GM21423 (cell line): ENCODE measurements at regions not wholly inside any gene's neighbourhood (a gene's known extent, or its start where the extent isn't known, plus 50 kb on each side); places are given as distances from the start of the nearest gene placed in this dataset.
"Not testable (repeated sequence)": the region's sequence is repeated elsewhere in the genome, so short reads cannot be mapped to it uniquely, and the experiment has no call there.

ENCODE experiments used
- ATAC-seq: cut with Tn5 transposase; IDR thresholded peaks from one replicate; pipeline ENCODE4 v1.9.1; 2021; ENCODE audit warnings: mild to moderate bottlenecking, moderate library complexity; ENCODE audit not compliant: unreplicated experiment

DNA sequence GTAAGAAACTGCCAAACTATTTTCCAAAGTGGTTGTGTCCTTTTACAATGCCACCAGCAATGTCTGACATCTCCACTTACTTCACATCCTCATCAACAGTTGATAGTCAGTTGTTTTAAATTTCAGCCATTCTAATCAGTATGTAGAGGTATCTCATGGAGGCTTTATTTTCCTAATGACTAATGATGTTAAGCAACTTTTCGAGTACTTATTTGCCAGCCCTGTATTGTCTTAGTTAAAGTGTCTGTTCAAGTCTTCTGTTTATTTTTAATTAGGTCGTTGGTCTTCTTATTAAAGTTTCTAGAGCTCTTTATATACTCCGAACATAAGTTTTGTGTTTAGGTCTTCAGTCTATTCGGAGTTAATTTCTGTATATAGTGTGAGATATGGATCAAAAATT lies 54.9 kb upstream of the NBPF12 start:
- not testable (repeated sequence) for ATAC-seq

DNA sequence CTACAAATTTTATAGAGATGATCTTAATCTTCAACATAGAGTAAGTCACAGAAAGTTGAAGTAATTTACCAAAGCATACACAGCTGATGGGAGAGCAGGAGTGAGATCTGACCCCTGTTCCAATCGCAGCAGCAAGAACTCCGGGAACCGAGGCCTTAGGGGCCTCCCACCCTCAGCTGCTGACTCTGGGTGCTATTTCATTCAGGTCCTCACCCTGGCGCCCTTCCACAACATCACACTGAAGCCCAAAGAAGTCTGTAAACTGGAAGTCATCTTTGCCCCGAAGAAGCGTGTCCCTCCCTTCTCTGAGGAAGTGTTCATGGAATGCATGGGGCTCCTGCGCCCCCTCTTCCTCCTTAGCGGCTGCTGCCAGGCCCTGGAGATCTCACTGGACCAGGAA lies 57.0 kb upstream of the NBPF12 start:
- not testable (repeated sequence) for ATAC-seq

DNA sequence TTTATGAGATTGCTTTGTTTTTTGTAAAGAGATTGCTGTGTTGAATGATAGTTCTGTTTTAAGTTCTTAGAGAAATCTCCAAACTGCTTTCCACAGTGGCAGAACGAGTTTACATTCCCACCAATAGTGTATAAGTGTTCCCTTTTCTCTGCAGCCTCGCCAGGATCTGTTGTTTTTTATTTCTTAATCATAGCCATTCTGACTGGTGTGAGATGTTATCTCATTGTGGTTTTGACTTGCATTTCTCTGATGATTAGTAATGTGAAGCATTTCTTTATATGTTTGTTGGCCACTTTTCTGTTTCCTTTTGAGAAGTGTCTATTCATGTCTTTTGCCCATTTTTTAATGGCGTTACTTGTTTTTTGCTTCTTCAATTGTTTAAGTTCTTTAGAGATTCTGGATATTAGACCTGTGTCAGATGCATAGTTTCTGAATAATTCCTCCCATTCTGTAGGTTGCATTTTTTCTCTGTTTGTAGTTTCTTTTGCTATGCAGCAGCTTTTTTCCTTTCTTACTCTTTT lies 74.3 kb upstream of the NBPF12 start:
- not testable (repeated sequence) for ATAC-seq

DNA sequence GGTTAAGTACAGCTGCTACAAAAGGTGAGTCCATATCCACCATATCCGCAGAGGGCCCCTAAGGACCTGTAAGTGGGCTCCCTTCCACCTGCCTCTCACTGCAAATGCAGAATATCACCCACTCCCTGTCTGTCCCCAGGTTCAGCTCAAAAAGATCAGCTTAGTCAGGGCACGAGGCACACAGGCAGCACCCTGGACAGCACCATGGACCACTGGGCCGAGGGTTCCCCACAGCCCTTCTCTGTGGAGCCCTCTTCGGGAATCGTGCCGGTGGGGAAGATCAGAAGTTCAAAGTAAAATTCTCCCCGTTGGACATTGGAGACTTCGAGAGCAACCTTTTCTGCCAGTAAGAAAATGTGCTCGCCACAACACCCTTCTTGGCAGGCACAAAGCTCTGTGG lies 85.0 kb upstream of the NBPF12 start:
- not testable (repeated sequence) for ATAC-seq

DNA sequence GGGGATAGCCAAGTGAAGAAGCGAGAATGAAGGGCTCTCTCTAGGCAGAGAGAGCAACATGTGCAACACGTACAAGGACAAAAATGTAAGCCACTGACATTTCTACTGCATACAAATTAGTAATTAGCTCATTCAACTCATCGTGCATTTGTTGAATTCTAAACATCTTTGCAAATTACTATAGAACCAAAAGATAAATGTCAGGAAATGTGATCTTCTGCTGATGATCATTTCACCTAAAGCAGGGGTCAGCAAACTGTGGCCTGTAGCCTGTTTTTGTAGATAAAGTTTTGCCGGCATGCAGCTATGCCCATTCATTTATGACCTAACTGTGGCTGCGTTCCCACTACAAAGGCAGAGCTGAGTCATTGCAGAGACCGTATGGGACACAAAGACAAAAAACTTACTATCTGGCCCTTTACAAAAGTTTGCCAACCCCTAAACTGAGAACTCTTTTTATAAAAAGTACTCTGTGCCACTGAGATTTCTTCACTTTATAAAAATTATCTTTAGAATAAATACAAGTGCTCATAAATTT lies 87.7 kb upstream of the NBPF12 start:
- ATAC-seq = not testable (repeated sequence)

DNA sequence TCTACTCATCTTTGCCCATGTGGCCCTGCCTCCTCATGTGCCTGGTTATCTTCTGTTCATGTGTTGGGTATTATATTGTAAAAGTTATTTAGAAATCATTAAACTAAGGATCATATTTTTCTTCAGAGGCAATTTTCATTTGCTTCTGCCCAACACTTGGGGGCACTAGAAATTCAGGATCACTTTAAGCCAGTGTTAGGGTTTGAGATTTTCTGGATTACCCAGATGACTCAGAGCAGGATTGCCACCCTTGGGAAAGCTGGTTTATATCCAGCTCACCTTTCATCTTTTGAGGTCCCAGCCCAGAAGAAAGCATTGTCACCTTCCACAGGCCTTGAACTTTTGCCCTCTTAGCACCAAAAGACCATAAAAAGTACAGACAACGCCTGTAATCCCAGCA lies 99.4 kb upstream of the NBPF12 start:
- not testable (repeated sequence) for ATAC-seq

DNA sequence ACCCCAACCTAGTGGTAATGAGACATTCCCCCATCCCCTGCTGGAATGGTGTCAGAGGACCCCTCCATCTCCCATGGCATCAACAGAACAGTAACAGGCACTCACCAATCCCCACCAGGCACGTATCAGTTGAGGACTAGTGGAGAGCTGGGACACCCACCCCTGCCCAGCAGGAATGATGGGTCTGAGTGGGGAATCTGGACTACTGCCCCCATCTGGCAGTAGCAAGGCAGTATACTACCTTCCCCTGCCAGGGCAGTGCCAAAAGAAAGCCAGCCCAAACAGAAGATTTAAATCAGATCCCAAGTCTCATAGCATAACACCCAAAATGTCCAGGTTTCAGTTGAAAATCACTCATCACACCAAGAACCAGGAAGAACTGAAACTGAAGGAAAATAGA lies 111.2 kb upstream of the NBPF12 start:
- not testable (repeated sequence) for ATAC-seq

DNA sequence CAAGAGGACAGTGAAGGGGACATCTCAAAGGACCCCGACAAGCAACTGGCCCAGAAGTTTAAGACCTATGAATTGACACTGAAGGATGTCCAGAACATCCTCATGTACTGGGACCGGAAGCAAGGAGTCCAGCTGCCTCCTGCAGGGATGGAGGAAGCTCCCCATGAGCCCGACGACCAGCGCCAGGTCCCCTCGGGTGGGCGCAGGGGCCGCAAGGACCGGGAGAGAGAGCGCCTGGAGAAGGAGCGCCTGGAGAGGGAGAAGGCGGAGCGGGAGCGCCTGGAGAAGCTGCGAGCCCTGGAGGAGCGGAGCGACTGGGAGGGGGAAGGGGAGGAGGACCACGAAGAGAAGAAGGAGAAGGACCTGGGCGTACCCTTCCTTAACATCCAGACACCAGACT lies 143.9 kb upstream of the NBPF12 start:
- not testable (repeated sequence) for ATAC-seq

DNA sequence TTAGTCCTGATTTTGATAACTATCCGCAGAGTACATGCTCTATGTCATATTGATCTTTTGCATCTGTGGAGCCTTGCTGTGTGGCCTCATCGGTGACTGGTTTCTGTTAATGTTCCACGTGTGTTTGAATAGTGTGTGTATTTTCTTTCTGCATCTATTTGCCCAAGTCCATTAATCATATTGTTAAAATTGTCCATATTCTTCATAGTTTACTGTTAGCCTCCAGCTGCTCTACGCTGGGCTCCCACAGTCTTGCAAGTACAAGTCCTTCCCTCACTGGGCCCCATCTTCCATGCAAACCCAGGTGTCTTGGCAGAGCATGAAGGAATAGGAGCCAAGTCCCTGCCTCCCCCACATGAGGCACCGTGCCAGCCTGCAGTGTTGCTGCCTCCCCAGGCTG lies 145.4 kb upstream of the NBPF12 start:
- ATAC-seq = not testable (repeated sequence)

DNA sequence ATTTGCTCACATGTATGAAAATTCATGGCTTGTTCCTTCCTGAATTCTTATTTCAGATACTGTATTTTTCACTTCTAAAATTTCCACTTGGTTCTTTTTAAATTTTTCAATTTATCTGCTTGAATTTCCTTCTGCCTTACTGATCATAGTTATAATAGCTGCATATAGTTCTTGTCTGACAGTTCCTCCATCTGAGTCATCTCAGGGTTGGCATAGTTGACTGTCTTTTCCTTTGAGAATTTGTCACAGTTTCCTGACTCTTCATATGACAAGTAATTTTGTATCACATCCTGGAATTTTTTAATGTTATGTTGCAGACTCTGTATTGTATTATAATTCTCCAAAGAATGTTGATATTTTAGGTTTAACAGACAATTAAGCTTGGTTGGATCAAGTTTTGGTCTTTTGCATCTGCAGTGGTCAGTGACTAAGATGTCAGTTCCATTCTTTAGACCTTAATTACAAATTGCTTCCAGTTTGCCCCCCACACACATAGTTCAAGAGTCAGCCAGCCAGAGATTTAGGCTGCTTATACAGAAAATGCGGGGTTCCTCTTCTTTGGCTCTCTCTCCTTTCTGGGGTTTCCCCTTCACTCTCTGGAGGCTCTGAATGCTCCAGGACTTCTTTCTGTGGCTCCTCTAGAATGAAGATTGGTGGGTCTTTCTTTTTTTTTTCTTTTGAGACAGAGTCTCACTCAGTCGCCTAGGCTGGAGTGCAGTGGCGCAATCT lies 153.7 kb upstream of the NBPF12 start:
- ATAC-seq = not testable (repeated sequence)

DNA sequence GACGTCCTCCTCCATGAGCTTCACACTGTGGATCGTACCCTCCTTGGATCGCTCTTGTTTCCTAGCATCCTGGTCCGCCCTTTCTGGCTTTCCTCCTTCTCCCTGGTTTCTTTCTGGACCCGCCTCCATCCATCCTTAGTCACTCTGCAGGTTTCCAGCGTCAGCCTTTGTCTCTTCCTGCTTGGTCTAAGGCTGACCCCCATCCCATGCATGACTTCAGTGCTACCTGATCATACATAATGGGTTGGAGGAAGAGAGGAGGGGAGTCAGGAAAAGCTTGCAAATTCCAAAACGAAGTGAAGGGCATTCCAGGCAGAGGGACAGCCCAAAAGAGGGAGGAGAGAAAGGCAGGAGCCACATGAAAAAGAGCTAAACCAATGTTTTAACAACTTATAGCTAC lies 156.9 kb upstream of the NBPF12 start:
- ATAC-seq = not testable (repeated sequence)

DNA sequence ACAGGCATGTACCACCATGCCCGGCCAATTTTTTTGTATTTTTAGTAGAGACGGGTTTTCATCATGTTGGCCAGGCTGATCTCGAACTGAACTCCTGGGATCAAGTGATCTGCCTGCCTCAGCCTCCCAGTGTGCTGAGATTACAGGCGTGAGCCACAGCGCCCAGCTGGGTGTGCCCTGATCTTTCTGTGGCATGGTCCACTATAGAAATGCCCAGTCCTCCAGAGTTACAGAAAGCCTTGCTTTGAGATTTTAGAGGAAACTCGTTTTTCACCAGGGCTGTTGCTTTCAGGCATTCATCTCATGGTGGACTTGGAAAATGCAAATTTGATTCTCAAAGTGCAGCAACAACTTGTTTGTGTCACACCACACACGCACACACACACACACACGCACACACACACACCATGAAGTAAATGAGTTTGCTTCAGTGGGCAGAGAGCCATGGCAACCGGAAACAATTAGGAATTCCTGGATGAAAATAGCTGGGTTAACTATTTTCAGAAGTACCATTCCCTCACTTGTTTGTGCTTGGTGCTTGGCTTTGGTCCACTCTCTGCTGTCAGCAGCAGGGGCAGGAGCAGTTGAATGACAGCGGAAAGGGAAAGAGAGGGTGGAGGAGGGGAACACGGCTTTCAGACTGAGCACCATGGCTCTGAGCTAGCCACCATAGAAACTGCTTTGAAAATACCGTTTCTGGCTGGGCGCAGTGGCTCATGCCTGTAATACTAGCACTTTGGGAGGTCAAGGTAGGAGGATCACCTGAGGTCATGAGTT lies 160.1 kb upstream of the NBPF12 start:
- ATAC-seq = not testable (repeated sequence)

DNA sequence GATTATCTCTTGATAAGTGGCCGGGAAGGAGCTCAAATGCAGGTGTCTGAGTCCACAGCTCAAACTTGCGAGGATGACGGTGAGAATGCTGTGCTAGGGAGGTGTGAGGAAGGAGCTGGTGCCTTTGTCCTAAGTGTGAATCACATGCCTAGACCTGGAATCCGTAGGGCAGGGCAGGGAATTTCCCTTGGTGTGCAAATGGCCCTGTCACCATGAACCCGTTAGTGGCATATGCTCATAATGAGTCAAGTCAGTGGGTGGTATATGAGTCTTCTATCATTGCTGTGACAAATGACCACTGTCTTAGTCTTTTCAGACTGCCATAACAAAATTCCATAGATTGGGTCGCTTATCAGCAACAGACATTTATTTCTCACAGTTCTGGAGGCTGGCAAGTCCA lies 163.1 kb upstream of the NBPF12 start:
- not testable (repeated sequence) for ATAC-seq

DNA sequence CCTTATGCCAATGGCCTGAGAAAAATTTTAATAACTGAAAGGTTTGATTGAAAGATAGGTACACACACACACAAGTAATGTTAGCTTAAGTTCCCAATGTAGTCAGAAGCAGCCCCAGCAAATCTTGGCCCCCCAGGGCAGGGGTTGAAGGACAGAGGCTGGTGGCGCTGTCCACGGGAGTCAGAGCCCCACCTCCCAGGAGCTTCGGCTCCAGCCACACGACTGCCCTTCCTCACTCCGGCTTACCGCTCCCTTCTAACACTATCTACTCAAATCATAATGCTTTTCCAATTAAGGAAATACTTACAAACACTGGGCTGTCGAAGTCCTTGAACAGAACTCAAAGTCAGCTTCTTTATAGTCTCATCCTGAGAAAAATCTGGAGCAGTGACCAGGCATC lies 163.9 kb upstream of the NBPF12 start:
- not testable (repeated sequence) for ATAC-seq

DNA sequence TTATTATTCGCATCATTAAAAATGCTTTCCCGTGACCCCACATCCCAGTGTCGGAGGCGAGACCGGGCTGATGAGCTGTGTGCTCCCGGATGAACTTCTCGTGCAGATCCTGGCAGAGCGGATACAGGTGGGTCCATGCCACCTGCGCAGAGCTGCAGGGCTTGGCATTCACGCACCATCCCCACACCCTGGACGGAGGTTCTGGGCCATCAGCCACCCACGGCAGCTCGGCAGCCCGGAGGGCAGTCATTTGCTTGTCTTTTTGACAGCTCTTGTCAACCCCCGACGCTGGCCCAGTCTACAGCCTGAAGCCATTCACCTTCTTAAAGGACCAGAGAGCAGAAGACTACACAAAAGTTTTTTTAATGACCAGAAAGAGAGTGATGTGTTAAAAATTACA lies 166.7 kb upstream of the NBPF12 start:
- ATAC-seq = not testable (repeated sequence)

DNA sequence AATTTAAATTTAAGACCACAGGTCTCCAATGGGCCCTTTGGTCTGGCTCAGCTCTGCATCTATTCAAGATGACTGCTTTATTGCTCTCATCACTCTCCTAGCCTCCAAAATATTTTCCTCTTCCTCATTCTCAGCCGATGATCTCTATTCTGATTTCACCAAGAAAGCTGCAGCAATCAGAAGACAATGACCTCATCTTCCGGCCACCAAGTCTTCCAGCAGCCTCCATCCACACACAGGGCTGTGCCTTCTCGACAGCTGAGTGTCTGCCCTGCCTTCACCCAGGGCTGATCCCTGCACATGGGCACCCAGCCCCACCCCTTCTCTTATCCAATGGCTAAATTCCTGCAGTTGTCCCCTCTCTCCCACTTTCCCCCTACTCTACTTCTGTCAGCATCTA lies 167.1 kb upstream of the NBPF12 start:
- not testable (repeated sequence) for ATAC-seq

DNA sequence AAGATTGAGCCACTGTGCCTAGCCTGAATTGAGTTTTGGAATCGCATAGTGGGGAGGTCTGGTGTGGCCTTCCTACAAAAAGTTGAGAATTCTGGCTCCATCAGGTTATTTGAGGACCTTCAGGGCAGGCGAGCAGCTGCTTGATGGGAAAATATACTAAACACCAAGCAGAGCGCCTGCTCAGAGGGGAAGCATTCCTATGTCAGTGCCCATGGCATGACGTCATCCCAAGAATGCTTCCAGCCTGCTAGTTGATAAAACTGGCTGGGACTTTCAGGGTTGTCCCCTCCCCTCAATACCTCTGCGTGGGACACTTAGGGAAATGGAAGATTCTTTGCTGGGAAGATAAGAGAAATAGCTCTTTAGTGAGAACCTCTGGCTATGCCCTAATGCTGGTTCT lies 174.9 kb upstream of the NBPF12 start:
- ATAC-seq = not testable (repeated sequence)

DNA sequence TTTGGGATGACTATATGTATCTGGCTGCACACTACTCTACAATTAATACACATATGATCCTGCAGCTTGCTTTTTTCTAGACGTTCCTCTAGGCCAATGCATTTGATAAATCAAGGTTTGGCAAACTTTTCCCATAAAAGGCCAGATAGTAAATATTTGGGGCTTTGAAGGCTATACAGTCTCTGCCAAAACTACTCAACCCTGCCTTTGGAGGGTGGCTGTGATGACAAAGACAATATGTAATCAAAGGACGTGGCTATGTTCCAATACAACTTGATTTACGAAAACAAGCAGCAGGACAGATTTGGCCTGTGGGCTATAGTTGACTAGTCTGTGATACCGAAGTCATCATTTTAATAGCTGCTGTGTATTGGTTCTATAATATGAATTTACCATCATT lies 181.3 kb upstream of the NBPF12 start:
- not testable (repeated sequence) for ATAC-seq

DNA sequence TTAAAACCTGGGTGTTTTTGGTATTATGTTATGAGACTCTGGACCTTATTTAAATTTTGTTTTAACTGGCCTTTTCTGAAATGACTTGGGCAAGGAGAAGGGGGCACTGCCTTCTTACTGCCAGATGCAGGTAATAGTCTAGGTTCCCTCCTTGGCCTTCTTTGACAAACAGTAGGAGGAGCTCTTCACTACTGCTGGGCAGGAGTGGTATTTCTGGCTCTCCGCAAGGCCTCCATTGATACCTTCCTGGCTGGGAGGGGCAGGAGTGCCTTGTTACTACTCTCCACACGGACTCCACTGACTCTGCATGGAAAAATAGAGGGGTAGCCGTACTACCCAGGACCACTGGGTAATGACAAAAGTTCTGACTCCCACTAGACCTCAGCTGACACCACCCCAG lies 189.4 kb upstream of the NBPF12 start:
- not testable (repeated sequence) for ATAC-seq

DNA sequence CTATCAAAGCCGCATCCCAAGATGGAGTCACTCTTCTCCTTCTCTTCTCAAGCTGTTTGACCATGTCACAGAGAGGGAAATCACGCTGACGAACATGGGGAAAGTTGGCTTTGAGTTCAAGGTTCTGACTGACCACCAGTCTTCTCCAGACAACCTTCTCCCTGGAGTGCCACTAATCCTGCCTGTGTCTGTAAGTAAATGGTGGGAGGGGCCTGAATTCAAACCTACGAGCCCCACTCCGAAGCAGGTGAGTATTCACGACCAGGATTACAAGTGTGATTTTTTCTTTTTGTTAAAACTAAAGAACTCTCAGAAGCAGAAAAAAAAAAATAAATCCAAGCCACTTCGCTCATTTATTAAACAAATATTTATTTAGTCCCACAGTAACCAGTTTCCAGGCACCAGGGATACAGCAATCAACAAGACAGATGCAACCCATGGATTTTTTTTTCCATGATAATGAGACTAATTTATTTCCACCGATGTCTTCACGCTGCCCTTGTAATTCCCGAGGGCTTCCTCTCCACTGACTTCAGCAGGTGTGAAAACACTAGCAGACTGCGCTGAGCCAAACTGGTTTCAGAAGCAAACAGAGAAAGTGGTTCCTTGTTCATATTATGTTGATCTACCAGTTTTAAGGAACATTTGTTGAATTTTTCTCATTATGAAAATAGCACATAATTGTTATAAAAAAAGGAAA lies 206.0 kb upstream of the NBPF12 start:
- ATAC-seq = not testable (repeated sequence)
